GM20431 (cell line): ENCODE measurements at regions not wholly inside any gene's neighbourhood (a gene's known extent, or its start where the extent isn't known, plus 50 kb on each side); places are given as distances from the start of the nearest gene placed in this dataset.

Experiments used
- in situ Hi-C: fragments of 300-500 bp; cut with MseI, MboI; formaldehyde crosslinking; loops from one replicate; pipeline ENCODE4 v1.15.0; 2020; ENCODE audit warnings: low sequenced_read_pairs; ENCODE audit not compliant: unreplicated experiment

GRCh38 chr2:134197445-134197844 is 56.4 kb upstream of the MGAT5 start:
- in situ Hi-C loops = no loop called here

GRCh38 chr2:134198006-134198634 is 55.8 kb upstream of the MGAT5 start:
- in situ Hi-C loops = no loop called here

- in situ Hi-C loops = no loop called here
Measured at GRCh38 chr2:134199123-134199522, 54.7 kb upstream of the MGAT5 start.

GRCh38 chr2:134200036-134200618 is 53.7 kb upstream of the MGAT5 start:
- in situ Hi-C loops = no loop called here

GRCh38 chr2:134201533-134201932 is 52.3 kb upstream of the MGAT5 start:
- in situ Hi-C loops = no loop called here

GRCh38 chr2:134202371-134202770 is 51.5 kb upstream of the MGAT5 start:
- in situ Hi-C loops = no loop called here

GRCh38 chr2:134203175-134203574 is 50.7 kb upstream of the MGAT5 start:
- in situ Hi-C loops = no loop called here
